ENCODE measurements at regions not wholly inside any gene's neighbourhood (a gene's known extent, or its start where the extent isn't known, plus 50 kb on each side); places are given as distances from the start of the nearest gene placed in this dataset.

DNA sequence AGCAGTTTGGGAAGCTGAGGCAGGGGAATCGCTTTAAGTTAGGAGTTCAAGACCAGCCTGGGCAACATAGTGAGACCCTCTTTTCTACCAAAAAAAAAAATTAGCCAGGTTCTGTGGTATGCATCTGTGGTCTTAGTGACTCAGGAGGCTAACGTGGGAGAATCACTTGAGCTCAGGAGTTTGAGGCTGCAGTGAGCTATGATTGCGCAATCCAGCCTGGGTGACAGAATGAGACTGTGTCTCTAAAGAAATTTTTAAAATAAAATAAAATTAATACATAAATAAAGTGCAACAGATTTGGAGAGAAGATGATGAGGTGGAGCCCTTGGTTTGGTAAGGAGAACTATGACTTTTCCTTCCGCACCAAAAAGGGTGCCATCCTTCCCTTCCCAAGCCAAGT is 436.9 kb downstream of the NLGN4X start:
- TF ChIP-seq, protein P1, sequence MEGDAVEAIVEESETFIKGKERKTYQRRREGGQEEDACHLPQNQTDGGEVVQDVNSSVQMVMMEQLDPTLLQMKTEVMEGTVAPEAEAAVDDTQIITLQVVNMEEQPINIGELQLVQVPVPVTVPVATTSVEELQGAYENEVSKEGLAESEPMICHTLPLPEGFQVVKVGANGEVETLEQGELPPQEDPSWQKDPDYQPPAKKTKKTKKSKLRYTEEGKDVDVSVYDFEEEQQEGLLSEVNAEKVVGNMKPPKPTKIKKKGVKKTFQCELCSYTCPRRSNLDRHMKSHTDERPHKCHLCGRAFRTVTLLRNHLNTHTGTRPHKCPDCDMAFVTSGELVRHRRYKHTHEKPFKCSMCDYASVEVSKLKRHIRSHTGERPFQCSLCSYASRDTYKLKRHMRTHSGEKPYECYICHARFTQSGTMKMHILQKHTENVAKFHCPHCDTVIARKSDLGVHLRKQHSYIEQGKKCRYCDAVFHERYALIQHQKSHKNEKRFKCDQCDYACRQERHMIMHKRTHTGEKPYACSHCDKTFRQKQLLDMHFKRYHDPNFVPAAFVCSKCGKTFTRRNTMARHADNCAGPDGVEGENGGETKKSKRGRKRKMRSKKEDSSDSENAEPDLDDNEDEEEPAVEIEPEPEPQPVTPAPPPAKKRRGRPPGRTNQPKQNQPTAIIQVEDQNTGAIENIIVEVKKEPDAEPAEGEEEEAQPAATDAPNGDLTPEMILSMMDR (IDR thresholded peaks at IDR 0.05; ENCODE audit: low read depth, low read length): no peak
- no peak for DNase-seq (ENCODE audit: low read depth in 1 of 2, low spot score in 1 of 2)
- Histone ChIP-seq H3K27me3 (no peaks in the 10 kb centered on the region), H3K9me3 (ENCODE audit: low read depth) (no peaks in the 10 kb centered on the region), H3K4me1 (ENCODE audit: low read depth) (no peaks in the 10 kb centered on the region), H3K36me3 (no peaks in the 10 kb centered on the region), H3K27ac (no peak overlapping the region), H3K4me3 (no peak overlapping the region)

DNA sequence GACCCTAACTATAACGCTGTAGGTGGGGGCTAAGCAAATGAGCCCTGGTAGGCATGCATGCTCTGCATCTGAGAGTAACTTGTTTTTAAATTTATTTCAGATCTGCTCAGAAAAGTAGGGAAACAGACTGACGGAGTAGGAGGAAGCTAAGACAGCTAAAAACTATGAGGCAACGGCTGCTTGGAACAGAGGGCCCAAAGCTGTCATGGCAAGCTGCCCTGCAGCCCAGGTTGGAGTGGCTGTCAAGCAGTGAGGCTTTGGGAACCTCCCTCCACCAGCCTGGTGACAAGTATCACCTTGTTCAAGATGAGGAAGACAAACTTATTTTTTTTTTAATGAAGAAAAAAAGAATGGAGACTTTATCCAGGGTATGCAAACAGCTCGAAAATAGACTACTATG is 439.8 kb downstream of the NLGN4X start:
- no peak for DNase-seq (ENCODE audit: low read depth in 1 of 2, low spot score in 1 of 2)
- TF ChIP-seq, protein P1 (IDR thresholded peaks at IDR 0.05; ENCODE audit: low read depth, low read length): no peak
- Histone ChIP-seq H3K36me3 (no peaks in the 10 kb centered on the region), H3K4me3 (no peak overlapping the region), H3K9me3 (ENCODE audit: low read depth) (no peaks in the 10 kb centered on the region), H3K27me3 (no peaks in the 10 kb centered on the region), H3K27ac (no peak overlapping the region), H3K4me1 (ENCODE audit: low read depth) (no peaks in the 10 kb centered on the region)

DNA sequence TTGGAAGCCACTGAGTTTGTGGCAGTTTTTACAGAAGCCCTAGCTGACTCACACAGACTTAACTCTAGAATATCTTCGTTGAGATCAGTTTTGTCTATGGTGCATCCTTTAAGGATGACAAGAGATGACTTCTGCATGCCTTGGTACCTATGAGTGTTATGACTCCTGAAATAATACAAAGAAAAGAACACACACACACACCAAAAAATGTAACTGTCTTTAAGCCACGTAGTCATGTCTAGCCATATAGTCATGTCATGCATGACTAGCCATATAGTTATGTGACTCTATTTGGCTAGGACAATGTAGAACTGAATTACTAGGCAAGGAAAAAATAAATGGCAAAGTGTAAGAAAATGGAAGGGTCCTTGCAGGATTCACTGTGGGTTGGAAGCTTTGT is 447.8 kb downstream of the NLGN4X start:
- Histone ChIP-seq H3K4me3 (no peak overlapping the region), H3K36me3 (no peaks in the 10 kb centered on the region), H3K27ac (no peak overlapping the region), H3K4me1 (ENCODE audit: low read depth) (no peaks in the 10 kb centered on the region), H3K9me3 (ENCODE audit: low read depth) (no peaks in the 10 kb centered on the region), H3K27me3 (no peaks in the 10 kb centered on the region)
- TF ChIP-seq, protein P1 (IDR thresholded peaks at IDR 0.05; ENCODE audit: low read depth, low read length): no peak
- no peak for DNase-seq (ENCODE audit: low read depth in 1 of 2, low spot score in 1 of 2)

DNA sequence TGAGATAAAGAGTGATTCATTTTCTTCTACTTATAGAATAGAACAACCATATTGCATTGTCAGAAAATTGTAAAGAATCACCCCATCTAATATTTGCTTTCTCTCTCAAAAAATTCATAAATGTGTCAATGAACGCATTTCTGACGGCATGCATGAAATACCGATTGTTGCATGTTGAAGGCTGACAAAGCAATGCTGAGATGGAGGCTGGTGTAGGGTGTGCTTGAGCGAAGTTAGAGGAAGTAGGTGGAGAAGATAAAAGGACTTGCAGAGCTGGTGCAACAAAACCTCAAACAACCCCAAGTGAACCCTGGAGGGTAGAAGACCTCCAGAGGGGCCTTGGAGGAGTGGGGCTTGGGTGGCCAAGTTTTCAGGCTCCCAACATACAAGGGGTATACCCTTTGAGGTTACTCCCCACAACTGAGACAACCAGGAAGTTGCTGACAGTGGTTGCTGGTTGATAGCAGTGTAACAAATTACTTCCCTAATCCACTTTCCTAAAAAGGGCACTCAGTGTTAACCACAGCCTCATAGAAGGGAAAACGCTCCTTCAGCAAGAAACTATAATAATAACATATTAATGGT is 452.7 kb downstream of the NLGN4X start:
- DNase-seq (ENCODE audit: low read depth in 1 of 2, low spot score in 1 of 2): no peak
- no peak overlapping the region for H3K27ac ChIP-seq
- no peaks in the 10 kb centered on the region for H3K9me3 ChIP-seq (ENCODE audit: low read depth)
- H3K27me3 ChIP-seq: no peaks in the 10 kb centered on the region
- no peaks in the 10 kb centered on the region for H3K4me1 ChIP-seq (ENCODE audit: low read depth)
- H3K36me3 ChIP-seq: no peaks in the 10 kb centered on the region
- TF ChIP-seq, protein P1 (IDR thresholded peaks at IDR 0.05; ENCODE audit: low read depth, low read length): no peak
- no peak overlapping the region for H3K4me3 ChIP-seq

DNA sequence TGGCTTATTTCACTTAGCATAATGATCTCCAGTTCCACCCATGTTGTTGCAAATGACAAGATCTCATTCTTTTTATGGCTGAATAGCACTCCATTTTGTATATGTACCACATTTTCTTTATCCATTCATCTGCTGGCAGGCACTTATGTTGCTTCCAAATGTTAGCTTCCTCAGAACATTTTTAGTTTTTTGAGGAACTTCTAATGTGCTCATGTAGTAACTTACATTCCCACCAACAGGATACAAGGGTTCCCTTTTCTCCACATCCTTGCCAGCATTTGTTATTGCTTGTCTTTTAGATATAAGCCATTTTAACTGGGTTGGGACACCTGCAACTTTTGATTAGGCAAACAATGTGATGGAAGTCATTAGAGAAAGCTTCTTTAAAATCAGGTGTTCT is 454.2 kb downstream of the NLGN4X start:
- Histone ChIP-seq H3K4me1 (ENCODE audit: low read depth) (no peaks in the 10 kb centered on the region), H3K27ac (no peak overlapping the region), H3K36me3 (no peaks in the 10 kb centered on the region), H3K9me3 (ENCODE audit: low read depth) (no peaks in the 10 kb centered on the region), H3K4me3 (no peak overlapping the region), H3K27me3 (no peaks in the 10 kb centered on the region)
- DNase-seq (ENCODE audit: low read depth in 1 of 2, low spot score in 1 of 2): no peak
- TF ChIP-seq, protein P1 (IDR thresholded peaks at IDR 0.05; ENCODE audit: low read depth, low read length): no peak

DNA sequence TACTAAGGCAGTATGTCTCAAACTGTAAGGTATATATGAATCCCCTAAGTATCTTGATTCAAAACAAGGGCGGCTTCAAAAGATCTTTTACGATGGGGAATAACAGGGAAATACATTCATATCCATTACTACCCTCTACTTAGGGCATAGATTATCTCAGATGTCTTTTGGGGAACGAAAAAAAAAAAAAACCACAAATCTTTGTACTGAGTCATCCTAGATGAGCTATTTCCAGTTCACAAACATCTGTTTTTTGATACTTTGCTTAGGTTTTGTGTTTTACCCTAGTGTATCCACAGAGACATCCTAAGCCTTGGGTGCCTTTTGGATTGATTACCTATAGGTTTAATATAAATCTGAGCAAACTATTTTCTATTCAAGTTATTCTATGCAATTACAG is 457.2 kb downstream of the NLGN4X start:
- TF ChIP-seq, protein P1 (IDR thresholded peaks at IDR 0.05; ENCODE audit: low read depth, low read length): no peak
- Histone ChIP-seq H3K27ac (no peak overlapping the region), H3K9me3 (ENCODE audit: low read depth) (no peaks in the 10 kb centered on the region), H3K4me3 (no peak overlapping the region), H3K36me3 (no peaks in the 10 kb centered on the region), H3K27me3 (no peaks in the 10 kb centered on the region), H3K4me1 (ENCODE audit: low read depth) (no peaks in the 10 kb centered on the region)
- DNase-seq (ENCODE audit: low read depth in 1 of 2, low spot score in 1 of 2): no peak

Measured in cardiac muscle cell (in vitro differentiated cells and primary cell).